ENCODE measurements at regions not wholly inside any gene's neighbourhood (a gene's known extent, or its start where the extent isn't known, plus 50 kb on each side); places are given as distances from the start of the nearest gene placed in this dataset.
"Not testable (repeated sequence)": the region's sequence is repeated elsewhere in the genome, so short reads cannot be mapped to it uniquely, and the experiment has no call there.

DNA sequence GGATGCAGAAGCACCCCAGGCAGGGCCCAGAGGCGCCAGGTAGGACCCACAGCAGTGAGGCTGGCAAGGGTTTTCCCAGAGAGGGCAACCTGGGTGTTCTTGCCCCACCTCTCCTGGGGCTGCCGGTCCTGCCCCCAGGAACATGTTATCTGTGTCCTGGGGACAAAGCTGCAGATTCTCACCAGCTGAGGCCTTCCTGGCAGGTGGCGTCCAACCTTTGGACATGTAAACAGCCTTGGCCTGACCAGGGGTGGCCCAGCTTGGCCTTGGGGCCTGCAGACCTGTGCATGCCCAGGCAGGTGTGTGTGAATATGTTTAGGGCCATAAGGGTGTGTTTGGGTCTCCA lies 101.8 kb upstream of the LARP1 start:
- no peak for DNase-seq (ENCODE audit: low read depth)

DNA sequence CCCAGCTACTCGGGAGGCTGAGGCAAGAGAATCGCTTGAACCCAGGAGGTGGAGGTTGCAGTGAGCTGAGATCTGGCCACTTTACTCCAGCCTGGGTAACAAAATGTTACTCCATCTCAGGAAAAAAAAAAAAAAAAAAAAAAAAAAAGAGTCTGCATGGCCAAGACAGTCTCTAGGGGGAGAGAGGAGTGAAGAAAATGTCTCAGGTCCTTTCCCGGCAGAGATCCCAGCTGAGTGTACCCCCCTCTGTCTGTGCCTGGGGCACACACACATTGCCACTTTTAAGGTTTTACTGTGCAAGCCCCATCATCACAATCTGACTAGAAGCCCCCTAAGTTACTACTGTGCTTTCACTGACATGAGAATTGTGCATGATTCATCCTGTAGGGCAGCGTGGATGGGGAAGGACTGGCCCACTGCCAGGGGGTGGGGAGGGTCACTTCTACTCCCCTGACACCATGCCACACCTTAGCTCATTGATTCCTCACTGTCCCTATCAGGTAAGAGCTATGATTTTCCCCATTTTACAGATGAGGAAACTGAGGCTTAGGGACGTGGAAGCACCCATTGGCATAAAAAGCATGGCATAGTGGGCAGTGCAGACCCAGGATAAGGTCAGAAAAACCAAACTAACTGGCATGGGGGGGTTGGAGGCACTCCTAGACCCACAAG lies 102.3 kb upstream of the LARP1 start:
- no peak for DNase-seq (ENCODE audit: low read depth)

DNA sequence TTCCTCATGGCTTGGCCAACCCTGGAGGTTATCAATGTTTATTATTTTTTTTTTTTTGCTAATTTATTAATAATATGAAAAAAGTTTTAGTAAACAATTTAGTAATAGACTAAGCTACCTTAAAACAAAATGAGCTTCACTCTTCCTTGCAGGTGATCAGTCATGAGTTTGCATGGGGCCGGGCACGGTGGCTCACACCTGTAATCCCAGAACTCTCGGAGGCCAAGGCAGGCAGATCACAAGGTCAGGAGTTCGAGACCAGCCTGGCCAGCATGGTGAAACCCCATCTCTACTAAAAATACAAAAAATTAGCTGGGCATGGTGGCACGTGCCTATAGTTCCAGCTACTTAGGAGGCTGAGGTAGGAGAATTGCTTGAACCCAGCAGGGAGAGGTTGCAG lies 103.4 kb upstream of the LARP1 start:
- not testable (repeated sequence) for DNase-seq (ENCODE audit: low read depth)

DNA sequence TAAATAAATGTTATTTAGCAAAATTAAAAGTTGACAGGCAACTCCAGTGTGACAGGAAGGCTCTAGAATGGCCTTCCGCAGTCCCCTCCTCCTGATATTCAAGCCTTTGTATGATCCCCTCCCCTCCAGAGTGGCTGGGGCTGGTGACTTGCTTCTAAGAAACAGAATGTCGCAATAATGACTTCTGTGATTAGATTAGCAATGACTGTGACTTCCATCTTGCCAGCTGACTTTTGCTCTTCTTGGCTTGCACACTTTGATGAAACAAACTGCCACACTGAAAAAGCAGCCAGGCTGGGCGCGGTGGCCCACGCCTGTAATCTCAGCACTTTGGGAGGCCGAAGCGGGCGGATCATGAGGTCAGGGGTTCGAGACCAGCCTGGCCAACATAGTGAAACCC lies 106.5 kb upstream of the LARP1 start:
- no peak for DNase-seq (ENCODE audit: low read depth)

DNA sequence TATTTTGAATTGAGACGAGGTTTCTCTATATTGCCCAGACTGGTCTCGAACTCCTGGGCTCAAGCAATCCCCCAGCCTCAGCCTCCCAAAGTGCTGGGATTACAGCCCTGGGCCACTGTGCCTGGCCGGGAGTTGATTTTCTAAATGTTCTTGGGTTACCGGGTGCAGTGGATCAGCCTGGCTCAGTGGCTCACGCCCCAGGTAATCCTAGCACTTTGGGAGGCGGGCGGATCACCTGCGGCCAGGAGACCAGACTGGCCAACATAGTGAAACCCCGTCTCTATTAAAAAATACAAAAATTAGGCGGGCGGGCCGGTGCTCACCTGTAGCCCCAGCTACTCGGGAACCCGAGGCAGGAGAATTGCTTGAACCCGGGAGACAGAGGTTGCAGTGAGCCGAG lies 106.9 kb upstream of the LARP1 start:
- no peak for DNase-seq (ENCODE audit: low read depth)

DNA sequence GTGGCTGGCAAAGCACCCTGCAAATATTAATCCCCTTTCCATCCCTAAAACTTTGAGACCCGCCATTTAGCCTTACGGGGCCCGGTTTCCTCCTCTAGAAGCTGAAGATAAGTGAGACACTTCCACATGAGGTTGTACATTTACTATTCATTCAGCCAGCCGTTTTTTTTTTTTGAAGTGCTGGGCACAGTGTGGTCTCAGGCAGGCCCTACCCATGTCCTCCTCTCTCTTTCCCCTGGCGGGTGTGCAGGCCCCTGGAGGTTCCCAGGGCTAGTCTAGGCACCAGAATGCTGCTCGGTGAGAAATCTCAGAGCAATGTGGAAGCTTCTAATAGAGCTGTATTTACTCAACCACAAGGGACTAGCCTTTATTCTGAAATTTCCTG lies 107.4 kb upstream of the LARP1 start:
- DNase-seq (ENCODE audit: low read depth), result no peak

DNA sequence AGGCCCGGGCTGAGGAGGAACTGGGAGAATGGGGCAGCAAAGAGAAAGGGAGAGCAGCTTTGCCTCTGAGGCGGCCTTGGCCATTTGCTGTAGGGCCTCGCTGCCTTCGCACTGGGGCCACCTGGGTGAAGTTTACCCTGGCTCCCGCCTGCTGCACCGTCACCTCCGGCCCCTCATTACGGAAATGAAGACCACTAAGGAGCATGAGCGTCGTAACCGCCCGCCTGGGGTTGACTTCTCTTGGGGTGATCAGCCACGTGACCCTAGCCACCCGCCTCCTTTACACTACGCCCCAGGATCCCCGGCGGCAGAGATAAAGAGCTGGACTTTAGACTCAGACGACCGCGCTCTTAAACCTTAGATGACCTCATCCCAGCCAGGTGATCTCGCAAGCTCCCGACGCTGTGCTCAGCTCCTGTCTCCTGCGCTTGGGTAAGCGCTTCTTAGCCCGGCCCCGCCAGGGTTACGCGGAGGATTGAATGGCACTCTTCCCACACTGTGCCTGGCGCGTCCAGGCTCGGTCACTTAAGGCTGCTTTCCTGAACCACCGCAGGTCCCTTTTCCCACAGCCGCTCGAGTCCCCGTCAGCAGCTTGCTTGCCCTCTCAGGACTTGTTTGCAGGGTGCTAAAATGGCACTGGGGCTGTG lies 107.9 kb upstream of the LARP1 start:
- no peak for DNase-seq (ENCODE audit: low read depth)

DNA sequence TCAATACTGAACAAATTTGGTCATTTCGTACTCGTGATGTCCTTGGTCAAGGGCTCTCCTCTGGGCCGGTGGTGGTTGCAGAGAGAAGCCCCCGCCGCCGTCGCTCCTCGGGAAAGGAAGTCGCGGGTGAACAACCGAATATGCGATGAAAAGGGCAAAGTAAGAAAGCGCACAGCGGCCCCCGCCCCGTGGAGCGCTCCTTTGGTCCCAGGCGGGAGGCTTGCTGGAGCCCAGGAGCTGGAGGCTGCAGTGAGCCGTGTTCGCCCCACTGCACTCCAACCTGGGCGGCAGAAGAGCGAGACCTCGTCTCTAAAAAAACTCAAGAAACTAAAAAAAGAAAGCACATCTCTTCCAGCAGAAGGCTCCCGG lies 108.4 kb upstream of the LARP1 start:
- no peak for DNase-seq (ENCODE audit: low read depth)

DNA sequence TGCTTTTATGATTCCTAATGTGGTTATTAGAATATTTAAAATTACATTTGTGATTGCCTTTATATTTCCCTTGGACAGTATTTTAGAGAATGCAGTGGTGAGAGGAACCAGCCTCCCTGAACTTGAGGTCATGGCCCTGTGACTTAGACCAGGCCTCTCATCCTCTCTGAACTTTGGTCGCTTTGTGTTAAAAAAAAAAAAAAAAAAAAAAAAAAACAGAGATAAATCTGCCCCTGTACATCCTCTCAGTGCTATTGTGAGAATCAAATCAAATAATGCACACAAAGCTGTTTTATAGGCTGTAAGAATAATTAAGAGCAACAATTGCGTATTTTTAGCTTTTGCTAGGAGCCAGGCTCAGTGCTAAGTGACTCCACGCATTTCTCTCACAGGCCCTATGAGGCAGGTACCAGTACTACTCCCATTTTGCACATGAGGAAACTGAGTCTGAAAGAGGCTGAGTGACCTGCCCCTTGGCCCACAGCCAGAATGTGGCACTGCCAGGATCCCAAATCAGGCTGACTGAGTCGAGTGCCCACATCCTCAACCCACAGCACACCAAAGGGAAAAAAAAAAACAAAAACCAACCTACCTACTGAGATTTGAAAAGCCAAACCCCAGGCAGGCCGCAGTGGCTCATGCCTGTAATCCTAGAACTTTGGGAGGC lies 110.3 kb upstream of the LARP1 start:
- no peak for DNase-seq (ENCODE audit: low read depth)

DNA sequence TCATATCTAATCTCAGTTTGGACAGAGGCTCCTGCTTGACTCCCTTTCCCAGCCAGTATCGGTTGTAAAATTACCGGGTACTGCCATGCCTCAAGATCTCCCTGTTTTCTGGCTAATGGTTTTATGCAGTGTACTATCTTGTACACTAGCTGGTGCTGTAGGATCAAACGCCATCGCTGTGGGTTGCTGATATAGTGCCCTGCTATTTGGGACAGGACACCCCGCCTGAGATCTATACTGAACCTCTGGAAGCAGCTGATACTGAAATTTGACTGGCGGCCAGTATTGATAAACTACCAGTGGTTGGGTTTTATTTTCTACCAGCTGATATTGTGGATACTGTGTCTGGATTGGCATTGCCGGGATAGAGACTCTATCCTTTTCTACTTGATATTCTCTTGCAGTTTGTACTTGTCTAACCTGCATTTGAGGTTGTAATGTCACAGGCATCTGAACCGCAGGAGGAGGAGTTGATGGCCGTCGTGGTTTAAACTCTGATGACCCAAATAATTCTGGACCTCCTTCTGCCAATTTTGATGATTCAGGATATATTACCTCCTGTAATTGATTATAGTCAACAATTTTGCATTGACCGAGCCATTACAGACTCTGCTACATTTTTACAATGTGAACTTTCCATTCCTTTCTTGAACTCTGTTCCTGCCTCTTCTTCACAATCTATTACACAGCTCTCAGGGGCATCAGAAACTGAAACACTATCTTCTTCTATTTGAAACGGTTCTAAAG lies 112.5 kb upstream of the LARP1 start:
- DNase-seq (ENCODE audit: low read depth), result no peak

DNA sequence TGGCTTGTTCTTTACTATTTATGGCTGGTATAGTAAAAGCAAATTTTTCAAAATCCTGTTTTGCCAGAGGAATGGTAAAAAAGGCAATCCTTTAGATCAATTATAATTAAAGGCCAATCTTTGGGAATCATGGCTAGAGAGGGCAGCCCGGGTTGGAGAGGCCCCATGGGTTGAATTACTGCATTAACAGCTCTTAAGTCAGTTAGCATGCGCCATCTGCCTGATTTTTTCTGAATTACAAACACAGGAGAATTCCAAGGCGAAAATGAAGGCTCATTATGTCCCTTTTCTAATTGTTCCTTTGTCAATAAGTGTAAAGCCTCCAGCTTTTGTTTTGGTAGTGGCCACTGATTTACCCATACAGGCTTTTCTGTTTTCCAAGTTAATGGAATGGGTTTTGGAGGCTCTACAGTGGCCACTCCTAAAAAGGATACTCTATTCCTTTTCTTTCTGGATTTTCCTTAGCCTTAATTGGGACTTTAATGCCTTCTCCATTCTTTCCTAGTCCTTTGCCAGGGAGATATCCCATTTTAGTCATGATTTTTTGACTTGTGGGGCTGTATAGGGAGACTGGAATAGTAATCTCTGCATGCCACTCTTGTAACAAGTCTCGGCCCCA lies 114.9 kb upstream of the LARP1 start:
- not testable (repeated sequence) for DNase-seq (ENCODE audit: low read depth)

DNA sequence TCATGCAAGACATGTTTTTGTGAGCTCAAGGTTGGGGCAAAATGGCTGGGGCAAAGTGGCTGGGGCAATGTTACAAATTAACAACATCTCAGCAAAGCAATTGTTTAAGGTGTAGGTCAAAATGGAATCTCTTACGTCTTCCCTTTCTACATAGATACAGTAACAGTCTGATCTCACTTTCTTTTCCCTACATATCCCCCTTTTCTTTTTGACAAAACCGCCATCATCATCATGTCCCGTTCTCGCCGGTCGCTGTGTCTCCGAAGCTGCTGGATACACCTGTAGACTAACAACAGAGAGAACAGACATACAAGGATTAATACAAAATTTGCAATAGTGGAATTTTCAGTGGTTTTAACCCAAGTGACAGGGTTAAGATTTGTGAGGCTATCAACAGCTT lies 118.4 kb upstream of the LARP1 start:
- not testable (repeated sequence) for DNase-seq (ENCODE audit: low read depth)

DNA sequence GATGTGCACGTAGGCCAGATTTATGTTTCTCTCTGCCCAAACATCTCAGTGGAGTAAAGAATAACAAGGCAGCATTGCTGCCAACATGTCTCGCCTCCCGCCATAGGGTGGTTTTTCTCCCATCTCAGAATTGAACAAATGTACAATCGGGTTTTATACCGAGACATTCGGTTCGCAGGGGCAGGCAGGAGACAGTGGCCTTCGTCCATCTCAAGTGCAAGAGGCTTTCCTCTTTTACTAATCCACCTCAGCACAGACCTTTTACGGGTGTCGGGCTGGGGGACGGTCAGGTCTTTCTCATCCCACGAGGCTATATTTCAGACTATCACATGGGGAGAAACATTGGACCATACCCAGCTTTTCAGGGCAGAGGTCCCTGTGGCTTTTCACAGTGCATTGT lies 118.9 kb upstream of the LARP1 start:
- DNase-seq (ENCODE audit: low read depth), result not testable (repeated sequence)

DNA sequence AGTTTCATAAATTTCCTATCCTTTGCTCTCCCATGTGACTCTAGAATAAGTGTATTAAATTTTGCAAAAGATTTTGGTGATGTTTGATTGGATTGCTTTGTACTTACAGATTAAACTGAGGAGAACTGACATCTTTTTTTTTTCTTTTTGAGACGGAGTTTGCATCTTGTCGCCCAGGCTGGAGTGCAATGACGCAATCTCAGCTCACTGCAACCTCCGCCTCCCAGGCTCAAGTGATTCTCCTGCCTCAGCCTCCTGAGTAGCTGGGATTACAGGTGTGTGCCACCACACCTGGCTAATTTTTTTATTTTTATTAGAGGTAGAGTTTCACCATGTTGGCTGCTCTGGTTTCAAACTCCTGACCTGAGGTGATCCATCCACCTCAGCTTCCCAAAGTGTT lies 121.4 kb upstream of the LARP1 start:
- not testable (repeated sequence) for DNase-seq (ENCODE audit: low read depth)

DNA sequence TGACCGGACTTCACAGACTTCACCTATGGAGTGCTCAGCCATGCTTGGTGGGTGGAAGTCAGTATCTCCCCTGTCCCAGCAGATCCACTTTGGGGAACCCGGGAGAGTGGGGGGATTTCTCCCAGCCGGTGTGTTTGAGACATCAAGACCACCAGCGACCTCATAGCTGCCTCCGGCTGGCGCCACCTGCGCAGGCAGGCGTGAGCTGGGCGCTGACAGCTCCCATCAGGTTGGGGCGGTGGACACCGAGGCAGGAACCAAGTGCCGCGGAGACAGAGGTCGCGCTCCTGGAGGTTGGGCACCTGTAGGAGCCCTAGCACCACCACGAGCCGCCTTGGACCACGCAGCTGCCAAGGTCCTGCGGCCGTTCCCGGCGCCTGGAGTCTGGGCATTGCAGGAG lies 124.0 kb upstream of the LARP1 start:
- DNase-seq (ENCODE audit: low read depth), result no peak

DNA sequence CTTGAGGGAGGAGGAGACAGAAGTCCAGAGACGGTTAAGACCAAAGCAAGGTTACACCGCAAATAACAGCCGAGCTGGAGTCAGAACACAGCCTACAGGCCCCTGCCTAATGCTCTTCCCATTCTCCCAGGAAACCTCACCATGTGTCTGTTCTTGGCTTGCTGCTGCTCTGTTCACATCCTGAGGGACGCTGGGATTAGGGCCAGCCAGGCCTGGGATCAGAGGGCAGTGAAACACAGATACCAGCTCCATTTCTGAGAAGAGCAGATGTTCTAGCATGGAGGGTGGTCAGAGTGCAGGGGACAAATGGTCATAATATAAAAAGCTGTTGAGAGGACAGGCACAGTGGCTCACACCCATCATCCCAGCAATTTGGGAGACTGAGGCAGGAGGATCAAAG lies 124.8 kb upstream of the LARP1 start:
- no peak for DNase-seq (ENCODE audit: low read depth)

DNA sequence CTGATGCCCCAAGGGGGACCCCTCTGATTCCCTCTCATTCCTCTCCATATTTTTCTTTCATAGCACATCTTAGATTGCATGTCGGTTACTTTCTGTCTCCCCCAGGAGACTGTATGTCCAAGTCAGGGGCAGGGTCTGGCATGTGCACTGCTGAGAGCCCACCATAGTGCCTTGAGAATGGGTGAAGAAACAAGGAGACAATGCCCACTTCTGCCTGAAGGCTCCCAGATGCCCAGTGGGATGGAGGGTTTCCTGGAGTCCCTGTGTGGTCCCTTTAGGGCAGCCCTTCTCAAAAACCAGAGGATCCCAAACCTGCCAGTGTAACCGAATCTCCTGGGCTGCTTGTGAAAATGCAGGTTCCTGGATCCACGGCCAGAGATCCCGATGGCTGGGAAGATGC lies 126.5 kb upstream of the LARP1 start:
- DNase-seq (ENCODE audit: low read depth), result no peak

DNA sequence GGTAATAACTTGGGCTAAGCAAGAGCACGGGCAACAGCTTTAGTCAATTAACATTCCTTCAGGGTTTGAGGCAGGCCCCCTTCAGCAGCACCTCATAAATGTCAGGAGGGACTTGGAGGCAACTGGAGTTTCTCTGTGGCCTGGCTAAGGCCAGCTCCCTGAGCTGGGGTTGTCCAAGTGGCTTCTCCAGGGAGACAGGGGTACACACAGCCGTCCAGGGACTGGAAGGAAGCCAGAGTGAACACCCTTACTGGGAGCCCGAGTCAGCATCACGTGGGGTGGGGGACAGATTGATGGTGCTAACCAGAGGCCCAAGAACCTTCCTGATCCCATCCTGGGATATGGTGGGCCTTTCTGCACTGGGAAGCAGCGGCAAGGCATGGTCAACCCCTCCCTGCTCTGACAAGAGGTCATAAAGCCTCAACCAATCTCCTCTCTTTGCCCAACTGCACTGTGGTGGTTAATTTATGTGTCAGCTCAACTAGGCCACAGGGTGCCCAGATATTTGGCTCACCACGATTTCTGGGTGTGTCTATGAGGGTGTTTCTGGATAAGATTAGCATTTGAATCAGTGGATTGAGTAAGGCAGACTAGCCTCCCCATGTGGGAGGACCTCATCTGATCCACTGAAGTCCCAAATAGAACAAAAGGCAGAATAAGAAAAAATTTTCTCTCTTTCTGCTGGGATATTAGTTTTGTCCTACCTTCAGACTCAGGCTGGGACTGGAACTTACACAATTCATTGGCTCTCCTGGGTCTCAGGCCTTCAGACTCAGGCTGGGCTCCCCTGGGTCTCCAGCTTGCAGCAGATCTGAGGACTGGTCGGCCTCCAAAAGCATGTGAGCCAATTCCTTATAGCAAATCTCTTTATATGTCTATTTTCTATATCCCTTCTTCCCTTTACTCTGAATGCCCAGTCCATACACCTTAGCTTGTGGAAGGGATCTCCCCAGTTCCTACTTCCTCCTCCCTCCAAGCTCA lies 127.2 kb upstream of the LARP1 start:
- DNase-seq (ENCODE audit: low read depth), result no peak

DNA sequence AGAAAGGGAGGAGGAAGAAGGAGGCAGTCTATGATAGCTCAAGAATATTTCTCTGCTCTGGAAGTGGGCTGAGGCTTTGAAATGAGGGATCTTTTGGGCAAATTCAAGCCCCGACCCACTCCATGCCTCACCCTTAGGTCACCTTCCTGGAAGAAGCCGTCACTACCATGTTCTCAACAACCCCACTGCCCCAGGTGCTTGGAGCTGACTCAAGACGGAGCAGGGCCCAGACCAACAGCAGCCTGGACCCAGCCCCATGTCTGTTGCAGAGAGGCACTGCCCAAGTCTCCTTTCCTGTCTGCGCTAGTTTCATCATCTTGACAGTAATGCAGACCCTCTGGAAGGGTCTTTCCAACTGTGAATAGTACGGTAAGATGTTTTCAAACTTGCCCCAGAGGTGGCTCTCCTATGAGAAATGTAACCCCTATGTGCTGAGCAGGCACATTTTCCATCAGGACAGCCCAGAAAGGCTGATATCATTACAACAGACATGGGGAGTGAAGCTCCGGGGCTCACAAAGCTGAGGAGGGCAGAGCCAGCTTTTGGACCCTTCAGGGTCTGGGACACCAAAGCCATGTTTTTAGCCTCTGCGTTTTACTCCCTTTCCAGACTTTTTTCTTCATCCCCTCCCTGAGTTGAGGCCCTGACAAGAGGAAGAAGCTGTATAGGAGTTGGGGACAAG lies 128.2 kb upstream of the LARP1 start:
- no peak for DNase-seq (ENCODE audit: low read depth)

DNA sequence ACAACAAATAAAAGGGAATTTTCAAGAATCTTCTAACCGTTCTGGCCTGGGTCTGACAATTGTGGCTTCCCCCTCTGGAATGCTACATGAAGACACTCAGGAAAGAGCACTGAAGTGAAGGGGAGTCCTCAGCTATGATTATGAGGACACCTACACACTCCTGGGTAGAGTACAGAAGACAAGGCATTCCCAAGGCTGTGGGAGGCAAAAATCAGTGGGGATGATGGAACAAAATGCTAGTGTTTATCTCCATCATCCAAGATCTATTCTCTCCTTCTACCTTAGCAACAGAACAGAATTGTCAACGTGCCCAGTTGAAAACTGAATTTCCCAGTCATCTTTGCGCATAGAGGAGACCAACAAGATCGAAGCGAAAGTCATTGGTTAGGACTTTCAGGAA lies 130.1 kb upstream of the LARP1 start:
- no peak for DNase-seq (ENCODE audit: low read depth)

DNA sequence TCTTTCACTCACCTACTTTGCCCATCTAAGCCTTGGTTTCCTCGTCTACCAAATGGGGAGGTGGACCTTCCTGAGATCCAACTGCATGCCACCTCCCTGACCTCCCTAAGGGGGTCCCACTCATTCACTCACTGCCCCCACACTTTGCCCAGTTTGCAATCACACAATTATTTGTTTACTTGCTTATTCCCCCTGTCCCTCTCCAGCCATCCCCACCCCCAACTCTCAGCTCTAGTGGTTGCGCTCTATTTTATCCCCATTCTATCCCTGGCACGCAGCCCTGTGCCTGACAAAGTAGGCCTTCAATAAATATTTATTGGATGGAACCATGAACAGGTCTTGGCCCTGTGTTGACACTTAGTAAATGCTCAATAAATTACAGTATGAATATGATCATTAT lies 130.8 kb upstream of the LARP1 start:
- DNase-seq (ENCODE audit: low read depth), result no peak
